GM19395 (cell line): ENCODE measurements at regions not wholly inside any gene's neighbourhood (a gene's known extent, or its start where the extent isn't known, plus 50 kb on each side); places are given as distances from the start of the nearest gene placed in this dataset.
"Not testable (repeated sequence)": the region's sequence is repeated elsewhere in the genome, so short reads cannot be mapped to it uniquely, and the experiment has no call there.

Source experiments
- ATAC-seq: cut with Tn5 transposase; IDR thresholded peaks from one replicate; pipeline ENCODE4 v1.9.1; 2021; ENCODE audit warnings: mild to moderate bottlenecking, moderate library complexity; ENCODE audit not compliant: unreplicated experiment

- ATAC-seq = no peak
Measured at GRCh38 chr1:232364654-232365382, 265.1 kb downstream of the SIPA1L2 start.

GRCh38 chr1:232363008-232363407 lies 266.9 kb downstream of the SIPA1L2 start:
- ATAC-seq = no peak

- ATAC-seq = no peak
Measured at GRCh38 chr1:232357416-232357815, 272.5 kb downstream of the SIPA1L2 start.

- no peak for ATAC-seq
Measured at GRCh38 chr1:232355162-232356006, 274.5 kb downstream of the SIPA1L2 start.

GRCh38 chr1:232353001-232353400 lies 276.9 kb downstream of the SIPA1L2 start:
- no peak for ATAC-seq

- no peak for ATAC-seq
Measured at GRCh38 chr1:232352366-232352765, 277.6 kb downstream of the SIPA1L2 start.

- ATAC-seq = no peak
Measured at GRCh38 chr1:232351335-232351734, 278.6 kb downstream of the SIPA1L2 start.

GRCh38 chr1:232346844-232347243 lies 283.1 kb downstream of the SIPA1L2 start:
- no peak for ATAC-seq

GRCh38 chr1:232344791-232345399 lies 285.0 kb downstream of the SIPA1L2 start:
- no peak for ATAC-seq

GRCh38 chr1:232344186-232344585 lies 285.7 kb downstream of the SIPA1L2 start:
- ATAC-seq = not testable (repeated sequence)

GRCh38 chr1:232340446-232340845 lies 289.5 kb downstream of the SIPA1L2 start:
- no peak for ATAC-seq

GRCh38 chr1:232339073-232339472 lies 290.9 kb downstream of the SIPA1L2 start:
- ATAC-seq = no peak

GRCh38 chr1:232335741-232336293 lies 294.1 kb downstream of the SIPA1L2 start:
- no peak for ATAC-seq

- ATAC-seq = no peak
Measured at GRCh38 chr1:232335261-232335660, 294.7 kb downstream of the SIPA1L2 start.

- no peak for ATAC-seq
Measured at GRCh38 chr1:232334811-232335210, 295.1 kb downstream of the SIPA1L2 start.

- no peak for ATAC-seq
Measured at GRCh38 chr1:232334246-232334645, 295.7 kb downstream of the SIPA1L2 start.

- no peak for ATAC-seq
Measured at GRCh38 chr1:232333419-232333767, 296.5 kb downstream of the SIPA1L2 start.

- not testable (repeated sequence) for ATAC-seq
Measured at GRCh38 chr1:232332710-232333418, 297.1 kb downstream of the SIPA1L2 start.

GRCh38 chr1:232329103-232329813 lies 300.7 kb downstream of the SIPA1L2 start:
- ATAC-seq = no peak

GRCh38 chr1:232328486-232329102 lies 301.3 kb downstream of the SIPA1L2 start:
- ATAC-seq = no peak
